ENCODE measurements at regions not wholly inside any gene's neighbourhood (a gene's known extent, or its start where the extent isn't known, plus 50 kb on each side); places are given as distances from the start of the nearest gene placed in this dataset.
A peak's percentile ranks its signal among the peaks of the same experiment; 100 is the strongest.

DNA sequence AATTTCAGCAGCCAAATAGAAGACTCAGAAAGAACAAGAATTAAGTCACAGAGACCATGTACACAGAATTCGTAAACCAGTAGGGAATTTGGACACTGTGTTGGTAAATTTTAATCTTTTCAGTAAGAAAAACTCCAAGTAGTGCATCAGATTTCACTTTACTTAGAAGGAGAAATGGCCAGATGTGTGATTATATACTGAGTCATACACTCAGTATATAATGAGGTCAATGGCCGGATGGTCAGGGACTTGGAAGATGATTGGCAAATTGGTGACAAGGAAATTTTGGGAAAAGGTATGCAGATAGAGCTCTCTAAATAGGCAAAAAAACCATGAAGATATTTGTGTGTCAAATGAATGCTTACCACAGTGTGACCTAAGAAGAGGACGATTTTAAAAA, 399.8 kb upstream of the LRRC7 start:
- no peak for DNase-seq

DNA sequence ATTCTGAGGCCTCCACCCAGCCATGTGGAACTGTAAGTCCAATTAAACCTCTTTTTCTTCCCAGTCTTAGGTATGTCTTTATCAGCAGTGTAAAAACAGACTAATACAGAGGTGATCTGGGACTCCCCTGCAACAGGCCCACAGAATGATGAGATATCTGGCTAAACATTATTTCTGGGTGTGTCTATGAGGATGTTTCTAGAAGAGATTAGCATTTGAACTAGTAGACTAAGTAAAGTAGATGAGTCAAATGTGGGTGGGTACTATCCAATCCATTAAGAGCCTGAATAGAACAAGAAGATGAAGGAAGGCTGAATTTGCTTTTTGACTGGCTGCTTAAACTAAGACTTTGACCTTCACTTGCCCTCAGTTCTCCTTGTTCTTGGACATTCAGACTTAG, 396.5 kb upstream of the LRRC7 start:
- DNase-seq, result no peak

DNA sequence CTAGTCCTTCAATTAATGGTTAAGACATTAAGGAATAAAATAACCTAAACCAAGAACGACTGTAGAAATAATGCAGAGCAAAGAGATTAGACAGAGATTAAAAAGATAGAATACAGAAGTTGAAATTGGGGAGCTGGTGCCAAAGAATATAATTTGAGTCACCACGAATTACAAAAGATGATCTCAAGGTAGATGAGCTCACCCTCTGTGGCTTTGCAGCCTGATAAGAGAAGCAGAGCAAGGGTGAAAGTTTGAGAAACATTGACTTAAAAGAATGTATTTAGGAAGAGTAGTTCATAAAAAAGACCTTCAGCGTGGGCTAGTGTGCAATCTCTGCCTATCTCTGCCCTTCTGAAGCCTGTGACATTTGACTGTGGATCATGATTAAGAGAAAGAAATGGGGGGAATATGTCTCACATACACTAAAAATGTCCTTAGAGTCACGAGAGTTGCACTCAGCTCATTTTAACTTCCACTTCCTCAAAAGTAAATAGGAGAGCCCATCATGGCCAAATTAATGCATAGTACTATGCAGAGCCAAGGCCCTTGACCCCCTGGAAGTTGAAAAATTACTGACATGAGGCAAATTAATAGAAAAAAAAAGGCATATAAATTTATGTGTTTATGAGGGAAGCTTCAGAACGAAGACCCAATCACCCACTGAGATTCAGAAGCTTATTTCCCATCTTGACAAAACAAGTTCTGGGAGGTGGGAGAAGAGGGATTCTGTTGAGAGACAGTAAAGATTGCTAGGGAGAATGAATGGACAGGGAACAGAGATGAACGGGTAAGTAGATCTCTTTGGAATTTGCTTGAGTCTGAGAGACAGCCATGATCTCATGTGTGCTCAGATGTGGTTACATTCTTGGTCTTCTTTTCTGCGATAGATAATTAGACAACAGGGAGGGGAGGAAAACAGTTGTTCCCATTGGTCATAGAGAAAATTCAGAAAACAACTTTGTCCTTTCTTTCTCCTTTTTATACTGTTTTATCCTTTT, 395.4 kb upstream of the LRRC7 start:
- no peak for DNase-seq

DNA sequence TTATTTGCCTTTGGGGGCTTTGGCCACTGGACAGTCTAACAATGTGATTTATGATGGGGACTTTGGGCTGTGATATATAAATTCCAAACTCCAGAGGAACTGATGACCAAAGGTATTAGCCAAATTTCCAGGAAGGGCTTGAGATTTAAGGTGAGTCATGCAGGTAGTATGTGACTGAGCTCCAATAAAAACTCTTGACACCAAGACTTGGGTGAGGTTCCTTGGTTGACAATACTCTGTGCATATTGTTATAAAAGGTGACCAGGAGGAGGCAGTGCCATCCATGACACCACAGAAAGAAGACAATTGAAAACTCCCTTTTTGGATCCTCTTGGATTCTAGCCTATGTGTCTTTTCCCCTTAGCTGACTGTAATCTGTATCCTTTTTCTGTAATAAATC, 392.7 kb upstream of the LRRC7 start:
- no peak for DNase-seq

DNA sequence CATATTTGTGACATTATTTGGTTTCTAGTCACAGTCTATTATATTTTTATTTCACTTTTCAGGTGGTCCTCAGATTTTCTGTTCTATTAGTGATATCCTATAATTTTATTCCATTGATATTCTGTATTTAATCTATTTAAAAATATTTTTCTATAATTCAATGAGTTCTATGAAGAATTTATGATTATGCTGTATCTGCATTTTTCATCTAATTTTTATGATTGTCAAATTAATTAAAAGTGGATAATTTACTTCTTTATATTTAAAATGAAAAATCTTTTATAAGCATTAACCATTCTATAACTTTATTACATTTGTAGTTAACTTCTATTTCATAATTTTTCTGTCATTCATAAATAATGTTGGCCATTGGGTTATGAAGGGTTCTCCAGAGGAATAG, 387.4 kb upstream of the LRRC7 start:
- no peak for DNase-seq

DNA sequence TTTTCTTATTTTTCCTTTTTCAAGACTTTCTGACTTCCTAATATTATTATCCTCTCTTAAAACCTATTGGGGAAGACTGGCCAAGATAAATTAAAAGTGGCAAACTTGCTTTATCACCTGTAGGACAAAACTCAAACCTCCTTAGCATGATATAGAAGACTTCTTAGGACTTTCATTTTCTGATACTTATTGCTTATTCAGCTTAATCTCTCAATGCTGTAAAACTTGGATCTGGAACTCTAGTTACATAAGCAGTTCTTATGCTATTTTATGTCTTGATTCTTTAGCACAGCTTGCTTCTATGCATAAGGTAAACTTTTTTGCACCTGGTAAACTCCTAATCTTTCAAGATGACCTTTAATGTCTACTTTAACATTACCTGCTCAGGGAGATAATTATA, 382.3 kb upstream of the LRRC7 start:
- DNase-seq, result no peak

DNA sequence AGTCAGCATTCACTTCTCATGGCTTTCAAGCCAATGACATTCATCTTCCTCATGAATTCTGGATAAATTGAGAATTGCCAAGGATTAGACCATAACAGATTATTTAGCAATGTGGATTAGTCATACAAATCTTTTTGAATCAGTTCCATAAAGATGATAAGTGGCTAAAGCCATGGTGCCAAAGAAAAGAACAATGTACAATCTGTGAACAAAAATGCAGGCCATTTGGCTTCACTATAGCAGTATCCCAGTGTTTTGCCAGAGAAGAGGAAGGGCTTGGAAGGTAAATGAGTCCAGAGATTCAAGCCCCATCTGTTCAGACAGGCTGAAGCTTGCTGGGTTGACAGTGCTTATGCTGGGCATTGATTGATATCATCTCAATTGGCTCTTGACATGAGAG, 376.4 kb upstream of the LRRC7 start:
- DNase-seq, result peak; percentile 20

DNA sequence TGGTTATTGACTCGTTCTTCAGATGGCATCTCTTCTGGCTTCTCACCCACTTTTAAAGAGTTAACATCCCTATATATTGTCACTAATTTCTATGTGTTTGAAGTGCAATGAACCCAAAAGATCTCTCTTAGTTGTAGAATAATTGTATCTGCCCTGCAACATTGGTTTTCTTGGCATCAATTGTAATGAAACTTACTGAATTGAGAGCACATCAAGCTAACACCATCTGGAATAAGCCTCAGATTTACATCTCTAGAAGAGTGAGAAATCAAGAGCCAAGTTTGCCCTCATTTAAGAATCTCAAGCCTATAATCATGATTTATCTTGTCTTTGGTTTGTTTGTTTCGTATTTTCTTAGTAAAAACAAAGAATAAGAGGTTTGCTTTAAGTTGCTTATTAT, 372.6 kb upstream of the LRRC7 start:
- no peak for DNase-seq

DNA sequence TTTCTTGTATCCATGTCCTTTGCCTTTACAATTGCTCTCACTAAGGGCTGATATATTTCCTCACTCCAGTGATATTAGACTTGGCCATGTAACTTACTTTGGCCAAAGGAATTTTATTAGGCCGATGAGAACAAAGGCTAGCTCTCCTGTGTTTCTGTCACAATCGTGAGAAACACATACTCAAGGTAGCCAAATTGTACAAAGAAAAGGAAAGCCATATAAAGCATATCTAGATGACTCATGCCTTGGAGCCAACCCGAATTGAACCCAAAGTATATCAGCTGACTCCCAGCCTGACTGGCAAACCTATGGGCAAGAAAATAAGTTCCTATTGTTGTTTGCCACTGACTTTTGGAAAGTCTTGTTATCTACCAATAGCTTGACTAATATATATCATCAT, 371.7 kb upstream of the LRRC7 start:
- DNase-seq, result no peak

DNA sequence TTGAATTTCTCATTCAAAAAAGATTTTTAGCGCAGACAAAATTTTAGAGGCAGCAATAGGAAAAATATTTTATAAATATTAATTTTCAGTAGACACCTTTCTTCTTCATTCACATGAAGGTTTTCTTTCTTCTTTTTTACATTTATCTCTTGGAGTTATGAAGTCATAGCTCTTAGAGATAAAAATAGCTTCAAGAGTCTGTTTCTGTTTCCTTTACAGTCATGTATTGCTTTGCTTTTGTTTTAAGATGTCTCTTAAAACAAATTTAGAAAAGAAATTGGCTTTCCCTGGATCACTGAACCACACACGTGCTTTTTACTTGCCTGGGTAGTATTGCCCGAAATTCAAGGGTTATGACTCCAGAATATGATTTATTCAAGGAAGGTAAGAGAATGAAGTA, 369.9 kb upstream of the LRRC7 start:
- no peak for DNase-seq

DNA sequence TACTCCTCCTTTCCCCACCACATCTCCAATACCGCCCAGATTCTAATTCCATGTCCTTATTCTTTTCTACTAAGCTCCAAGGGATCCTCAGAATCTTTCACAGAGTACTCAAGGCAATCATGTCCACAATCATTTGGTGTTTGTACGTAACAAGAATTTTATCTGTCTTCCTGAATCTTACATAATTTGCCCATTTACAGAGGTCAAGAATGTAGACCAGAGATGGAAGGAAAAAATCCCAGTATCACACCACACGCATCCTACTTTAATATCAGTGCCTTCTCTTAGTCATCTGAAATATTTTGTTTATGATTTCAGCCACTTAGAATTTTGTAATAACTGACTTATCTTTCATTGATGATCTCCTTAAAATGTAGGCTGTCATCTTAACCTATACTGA, 366.0 kb upstream of the LRRC7 start:
- DNase-seq, result no peak

DNA sequence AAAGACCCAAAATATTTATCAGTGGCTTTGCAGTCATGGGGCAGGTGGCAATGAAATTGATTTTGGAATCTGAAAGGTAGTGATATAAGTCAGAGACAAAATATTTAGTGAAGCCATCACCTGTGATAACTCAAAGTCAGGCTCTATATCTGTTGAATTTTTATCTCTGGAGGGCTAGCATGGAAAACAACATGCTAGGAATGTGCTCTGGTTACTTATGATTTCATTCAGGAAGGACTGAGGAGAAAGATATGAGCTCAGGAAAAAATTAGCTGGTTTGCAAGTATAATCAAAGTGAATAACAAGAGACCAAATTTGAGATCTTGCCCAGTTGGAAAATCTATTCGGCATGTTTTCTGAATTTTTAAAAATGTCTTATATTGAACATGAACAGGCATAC, 364.6 kb upstream of the LRRC7 start:
- DNase-seq, result no peak

DNA sequence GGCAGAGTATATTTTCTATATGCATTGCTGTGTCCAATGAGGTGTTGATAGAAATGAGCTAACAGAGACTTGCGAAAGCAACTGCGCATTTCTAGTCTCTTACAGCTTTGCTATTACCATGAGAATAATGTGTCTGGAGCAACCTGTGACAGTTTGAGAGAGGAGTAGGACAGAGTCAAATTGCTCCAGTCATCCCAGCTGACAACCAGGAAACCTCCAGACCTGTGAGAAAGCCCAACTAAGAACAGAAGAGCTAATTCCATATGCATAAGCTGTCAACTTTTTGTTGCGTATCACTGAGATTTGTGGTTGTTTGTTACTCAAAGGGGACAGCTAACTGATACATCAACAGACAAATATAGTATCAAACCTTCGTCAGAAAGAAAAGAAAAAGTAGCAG, 354.1 kb upstream of the LRRC7 start:
- no peak for DNase-seq

DNA sequence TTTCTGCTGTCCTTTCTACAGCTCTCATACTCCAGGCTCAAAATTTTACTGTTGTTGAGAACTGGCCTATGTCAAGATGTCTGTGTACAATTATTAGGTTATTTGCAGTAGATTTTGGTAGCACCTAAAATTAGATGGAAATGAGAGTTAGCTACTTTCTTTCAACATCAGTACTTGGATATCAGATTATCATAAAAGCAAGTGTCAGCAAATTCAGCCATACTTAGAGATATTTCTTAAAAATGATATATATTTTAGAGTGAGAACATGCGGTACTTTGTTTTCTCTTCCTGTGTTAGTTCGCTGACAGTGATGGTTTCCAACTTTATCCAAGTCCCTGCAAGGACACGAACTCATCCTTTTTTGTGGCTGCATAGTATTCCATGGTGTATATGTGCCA, 351.8 kb upstream of the LRRC7 start:
- DNase-seq, result no peak

DNA sequence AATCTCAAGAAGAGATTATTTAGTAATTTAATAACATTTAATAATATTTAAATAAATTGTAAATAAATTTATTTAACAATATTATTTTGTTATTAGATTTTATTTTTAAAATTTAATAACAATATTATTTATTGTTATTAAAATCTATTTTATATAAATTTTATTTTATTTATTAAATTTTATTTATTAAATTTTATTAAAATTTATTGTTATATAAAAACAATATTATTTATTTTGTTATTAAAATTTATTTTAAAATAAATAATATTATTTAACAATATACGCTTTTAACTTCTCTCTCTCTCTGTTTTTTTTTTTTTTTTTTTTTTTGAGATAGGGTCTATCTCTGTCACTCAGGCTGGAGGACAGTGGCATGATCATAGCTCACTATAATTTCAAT, 347.1 kb upstream of the LRRC7 start:
- no peak for DNase-seq

DNA sequence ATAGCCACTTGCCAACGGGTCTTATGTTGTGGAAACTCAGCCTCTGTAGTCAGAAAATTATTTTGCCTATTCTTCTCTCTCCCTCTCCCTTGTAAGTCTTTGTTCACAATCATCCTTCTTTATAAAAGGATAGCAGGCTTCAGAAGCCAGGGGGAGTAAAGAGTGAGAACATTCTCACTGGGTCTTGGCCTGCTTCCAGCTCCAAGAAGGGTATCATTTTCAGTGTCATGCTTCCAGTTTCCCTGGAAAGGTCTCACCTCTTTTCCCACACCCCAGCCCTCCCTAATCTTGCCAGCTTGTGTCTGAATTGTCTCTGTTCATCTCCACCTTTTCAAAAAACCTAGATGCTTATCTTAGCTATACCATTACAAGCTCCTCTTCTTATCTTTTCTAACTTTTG, 346.2 kb upstream of the LRRC7 start:
- DNase-seq, result no peak

DNA sequence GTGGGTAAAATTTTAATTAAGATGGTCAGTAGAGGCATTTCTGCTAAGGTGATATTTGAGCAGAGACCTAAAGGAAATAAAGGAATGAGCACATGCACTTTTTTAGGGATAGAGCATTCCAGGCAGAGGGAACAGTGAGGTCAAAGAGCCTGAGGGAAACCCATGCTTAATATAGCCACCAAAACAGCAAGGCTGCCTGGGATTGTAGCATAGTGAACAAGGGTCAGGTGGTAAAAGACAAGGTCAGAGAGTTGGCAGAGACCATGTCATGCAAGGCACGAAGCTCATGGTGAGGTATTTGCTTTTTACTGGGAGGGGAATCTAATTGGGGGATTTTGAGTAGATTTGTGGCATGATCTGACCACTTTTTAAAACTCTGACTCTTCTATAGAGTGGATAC, 344.6 kb upstream of the LRRC7 start:
- no peak for DNase-seq

DNA sequence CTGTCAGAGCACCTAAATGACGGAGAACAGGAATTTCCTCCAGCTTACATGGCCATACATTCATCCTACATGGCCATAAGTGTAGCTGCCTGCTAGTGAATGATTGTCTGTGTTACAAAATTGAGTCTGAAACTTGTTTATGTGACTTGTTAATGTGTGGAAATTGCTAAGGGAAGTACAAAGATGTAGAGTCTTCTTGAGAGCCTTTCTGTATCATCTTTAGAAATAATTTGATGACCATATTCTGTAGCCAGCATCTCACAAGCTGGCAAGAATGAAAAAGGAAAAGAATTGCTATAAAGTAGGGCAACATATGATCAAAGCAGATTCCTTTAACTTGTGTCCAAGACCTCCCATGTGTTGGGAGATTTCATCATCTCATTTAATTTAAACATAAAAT, 339.2 kb upstream of the LRRC7 start:
- no peak for DNase-seq

DNA sequence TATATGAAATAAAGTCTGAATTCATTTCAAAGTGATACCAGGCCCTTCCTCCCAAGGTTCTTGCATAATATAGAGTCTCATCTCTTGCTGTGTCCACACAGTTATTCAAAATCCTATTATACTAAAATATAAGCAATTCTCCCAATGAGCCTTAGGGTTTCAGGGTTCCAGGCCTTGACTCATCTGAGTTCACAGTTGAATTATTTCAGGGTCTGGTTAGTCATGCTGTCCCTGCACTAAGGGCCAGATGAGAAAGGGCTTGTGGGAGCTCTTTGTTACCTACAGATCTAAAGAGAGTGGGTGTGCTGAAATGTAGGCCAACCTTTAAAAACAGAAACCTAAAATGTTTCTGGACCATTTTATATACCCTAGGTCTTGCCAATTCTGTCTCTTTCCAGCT, 337.5 kb upstream of the LRRC7 start:
- no peak for DNase-seq

DNA sequence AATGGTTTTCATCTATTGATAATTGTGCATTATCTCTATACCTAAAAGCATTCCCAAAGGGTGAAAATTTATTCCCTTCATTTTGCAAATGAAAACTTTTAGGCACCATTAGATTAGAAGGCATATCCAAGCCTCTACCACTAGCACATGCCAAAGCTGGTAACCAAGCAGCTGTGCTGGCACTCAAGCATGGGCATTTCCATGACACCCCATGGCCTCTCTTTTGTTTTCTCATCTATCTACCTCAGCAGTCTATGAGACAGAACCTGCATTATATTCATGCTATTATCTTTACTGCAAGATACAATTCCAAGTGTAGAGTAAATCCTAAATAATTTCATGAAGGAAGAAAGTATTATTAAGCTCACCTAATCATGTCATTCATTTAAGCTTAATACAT, 334.3 kb upstream of the LRRC7 start:
- DNase-seq, result no peak

DNA sequence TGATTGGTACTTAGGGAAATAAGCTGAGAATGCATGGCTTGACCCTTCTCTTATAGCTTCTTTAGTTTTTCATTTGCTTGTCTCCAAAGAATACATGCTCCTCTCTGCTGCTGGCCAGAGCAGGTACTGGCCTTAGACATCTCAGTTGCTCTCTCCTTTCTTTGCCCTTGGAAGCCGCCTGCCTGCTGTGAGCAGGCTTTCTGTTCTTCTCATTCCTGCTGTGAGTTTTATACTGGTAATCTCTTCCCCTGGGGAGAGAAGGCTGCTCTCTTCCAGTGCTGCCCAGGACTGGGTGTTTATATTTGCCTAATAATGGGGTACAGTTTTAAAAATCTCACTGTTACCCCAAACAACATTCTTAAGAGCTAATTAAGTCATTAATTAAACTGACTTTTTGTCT, 323.5 kb upstream of the LRRC7 start:
- no peak for DNase-seq

DNA sequence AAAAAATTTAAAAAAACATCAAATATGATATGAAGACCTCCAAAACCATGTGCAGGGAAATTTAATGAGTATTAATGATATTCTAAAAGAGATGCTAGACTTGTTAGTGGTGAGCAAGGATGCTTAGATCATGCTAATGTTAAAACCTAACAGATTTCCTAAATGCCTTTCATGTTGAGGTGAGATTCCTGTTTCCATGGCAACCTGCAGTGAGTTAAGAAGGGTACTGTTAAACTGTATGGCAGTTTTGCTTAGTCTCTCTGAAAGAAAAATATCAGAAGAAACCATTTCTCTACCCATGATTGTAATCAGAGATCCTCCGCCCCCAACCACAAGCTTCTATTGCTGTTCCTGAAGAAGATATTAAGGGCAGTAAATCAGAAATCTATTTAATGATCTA, 321.6 kb upstream of the LRRC7 start:
- no peak for DNase-seq

DNA sequence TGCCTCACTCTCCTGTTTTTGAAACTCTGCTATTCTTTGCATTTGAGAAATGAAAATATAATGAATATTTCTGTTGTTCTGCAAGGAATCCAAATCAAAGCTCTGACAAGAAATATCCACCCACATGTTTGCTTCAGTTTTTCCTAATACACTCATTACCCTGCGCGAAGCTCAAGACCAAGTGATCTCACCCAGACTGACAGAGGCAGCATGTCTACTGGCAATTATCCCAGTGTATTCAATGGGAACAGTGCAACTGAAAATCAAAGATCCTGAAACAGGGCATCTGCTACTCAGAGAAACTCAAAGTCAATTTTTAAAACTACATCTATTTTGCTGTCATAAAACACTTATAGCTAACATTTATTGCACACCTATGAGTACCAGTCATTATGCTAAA, 321.0 kb upstream of the LRRC7 start:
- DNase-seq, result no peak

DNA sequence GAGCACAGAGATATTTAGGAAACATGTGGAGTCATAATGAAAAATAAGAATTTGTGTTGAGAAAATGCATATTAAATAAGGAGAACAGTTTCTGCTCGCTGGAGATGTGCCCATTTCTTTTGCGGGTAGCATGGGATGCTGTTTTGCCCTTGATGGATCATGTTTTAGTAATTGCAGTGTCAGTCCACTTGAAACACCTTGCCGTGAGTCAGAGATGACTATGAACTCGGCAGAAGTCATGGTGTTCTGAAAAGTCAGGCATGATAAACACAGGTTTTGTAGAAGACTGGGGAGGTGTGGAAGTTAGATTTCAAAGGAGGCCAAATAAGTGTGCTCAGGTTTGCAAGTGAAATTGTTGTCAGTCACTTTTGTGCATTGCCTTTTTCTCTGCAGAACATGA, 315.0 kb upstream of the LRRC7 start:
- no peak for DNase-seq

DNA sequence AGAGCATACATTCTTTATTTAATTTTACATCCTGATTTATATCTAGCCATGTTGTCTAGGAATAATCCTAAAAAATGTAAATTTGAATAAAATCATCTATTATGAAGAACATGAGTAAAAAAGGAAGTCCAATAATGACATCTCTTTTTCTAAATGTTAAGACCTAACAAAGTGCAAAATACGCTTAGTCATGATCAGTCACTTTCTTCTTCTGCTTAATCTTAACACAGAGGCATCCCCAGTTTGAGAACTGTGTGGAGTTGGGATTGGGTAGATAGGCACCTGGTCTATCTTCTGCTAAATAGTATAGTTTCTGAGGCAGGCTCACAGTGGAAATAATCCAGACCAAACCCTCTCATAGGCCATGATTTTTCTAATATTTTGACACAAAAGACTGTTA, 311.7 kb upstream of the LRRC7 start:
- no peak for DNase-seq
